GOT3 (cell line): ENCODE measurements at regions not wholly inside any gene's neighbourhood (a gene's known extent, or its start where the extent isn't known, plus 50 kb on each side); places are given as distances from the start of the nearest gene placed in this dataset.

Experiments used
- DNase-seq: peaks from one replicate; lab custom pipeline; 2025; ENCODE audit warnings: mixed read lengths; lab: John Stamatoyannopoulos, UW

DNA sequence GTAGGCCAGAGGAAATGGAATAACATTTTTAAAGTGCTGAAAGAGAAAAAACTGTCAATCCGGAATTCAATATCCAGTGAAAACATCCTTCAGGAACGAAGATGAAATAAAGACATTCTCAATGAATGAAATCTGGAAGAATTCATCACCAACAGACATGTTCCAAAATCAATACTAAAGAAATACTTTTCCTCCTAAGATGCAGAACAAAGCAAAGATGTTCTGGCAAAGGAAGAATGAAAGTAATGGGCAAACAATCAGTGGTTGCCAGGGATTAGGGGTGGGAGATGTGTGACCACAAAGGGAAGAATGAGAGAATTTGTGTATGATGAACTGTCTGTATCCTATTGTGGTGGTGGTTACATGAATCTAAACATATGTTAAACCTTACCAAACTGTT, 52.8 kb upstream of the EEPD1 start:
- no peak for DNase-seq

DNA sequence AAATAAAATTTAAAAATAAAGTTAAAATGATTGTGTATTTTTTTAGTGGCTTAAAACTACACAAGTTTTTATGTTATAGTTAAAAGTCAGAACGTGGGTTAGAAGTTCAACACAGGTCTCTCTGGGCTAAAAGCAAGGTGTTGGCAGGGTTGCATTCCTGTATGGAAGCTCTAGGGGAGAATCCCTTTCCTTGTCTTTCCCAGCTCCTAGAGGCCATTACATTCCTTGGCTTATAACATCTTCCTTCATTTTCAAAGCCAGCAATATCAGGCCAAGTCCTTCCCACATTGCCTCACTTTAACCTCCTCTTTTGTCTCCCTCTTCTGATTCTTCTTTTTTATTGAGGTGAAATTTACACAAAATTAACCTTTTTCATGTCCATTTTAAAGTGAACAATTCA, 52.4 kb upstream of the EEPD1 start:
- DNase-seq, result no peak
